ENCODE measurements at regions not wholly inside any gene's neighbourhood (a gene's known extent, or its start where the extent isn't known, plus 50 kb on each side); places are given as distances from the start of the nearest gene placed in this dataset.

GRCh38 chr4:1579001-1579900 lies 104.9 kb downstream of the FAM53A start (continued):
- TF ChIP-seq MGA (IDR thresholded peaks at IDR 0.05) (0 out of 2 replicates have a peak, but pooled peaks have one; percentile 23), SMARCA5 (IDR thresholded peaks at IDR 0.05) (peak; percentile 90), TOE1 (IDR thresholded peaks at IDR 0.05; ENCODE audit: borderline replicate concordance) (peak; percentile 30; the same call in 1 of the 2 replicates), TOE1 (CRISPR knock-in tag; IDR thresholded peaks at IDR 0.05; ENCODE audit: borderline replicate concordance, low read depth) (no peak), SAP30 (IDR thresholded peaks at IDR 0.05; ENCODE audit: borderline replicate concordance, insufficient read depth, low read depth, low read length, poor library complexity, severe bottlenecking) (peak; percentile 71), ELF1 (tag; IDR thresholded peaks at IDR 0.05) (no peak), ATF6 (CRISPR knock-in tag; IDR thresholded peaks at IDR 0.05) (0 out of 2 replicates have a peak, but pooled peaks have one; percentile 28)

Data from K562 (cell line).